K562 (cell line): ENCODE measurements at regions not wholly inside any gene's neighbourhood (a gene's known extent, or its start where the extent isn't known, plus 50 kb on each side); places are given as distances from the start of the nearest gene placed in this dataset.

Experiments used
- ATAC-seq: fragments of 200-7000 bp; cut with Tn5 transposase; 3 replicates; pipeline ENCODE4 v1.9.1; 2020; ENCODE audit warnings: moderate library complexity
- BruUV-seq: library from RNA; stranded (reverse); fragments of 400-500 nt; replicated peaks from 2 replicates; lab custom pipeline; 2021; lab: Mats Ljungman, UMichigan
- CTCF ChIA-PET: fragments of 300-600 bp; formaldehyde crosslinking; extraction: SDS; loops from one replicate; lab custom pipeline; 2021; ENCODE audit warnings: low intra/inter-chr PET ratio; lab: Yijun Ruan, JAX
- POLR2A ChIA-PET: fragments of 300-600, 350-650 bp; sonication (Branson Sonifier 250); formaldehyde crosslinking; extraction: SDS; loops from one replicate; lab custom pipeline; 2021; ENCODE audit warnings: antibody characterized with exemption, inconsistent platforms; lab: Yijun Ruan, JAX
- DNase-seq, 4 experiments: peaks; one replicate each; pipeline versions ENCODE4 v3.0.0 to v3.0.0-alpha.2; 2011 to 2018; ENCODE audit warnings: low spot score in 3 of 4, mixed read lengths in 3 of 4; ENCODE audit errors: extremely low read depth in 1 of 4
- FAIRE-seq: peaks from 2 replicates; lab custom pipeline; 2011; peaks lifted over from hg19 to GRCh38; lab: Jason Lieb, UNC
- H2AFZ ChIP-seq: 2 replicates; pipeline ENCODE4 v1.6.0; 2011; ENCODE audit warnings: low read depth, low read length, control low read depth, inconsistent platforms
- H3K27ac ChIP-seq: fragments of 200-600 bp; 3 replicates; pipeline ENCODE4 v1.8.0; 2011; ENCODE audit warnings: low read depth, mild to moderate bottlenecking, control low read depth, inconsistent platforms, low read length, moderate library complexity, mixed read lengths; ENCODE audit errors: extremely low read depth
- H3K27me3 ChIP-seq, 2 experiments: fragments of 300-600 bp in 1 of 2; 2 replicates in 1 of 2; 3 replicates in 1 of 2; pipeline versions ENCODE4 v1.6.0 to v1.8.0; 2011; ENCODE audit warnings: inconsistent platforms in 2 of 2, low read length in 2 of 2, mild to moderate bottlenecking in 1 of 2, mixed read lengths in 1 of 2, moderate library complexity in 1 of 2; ENCODE audit not compliant: control insufficient read depth in 2 of 2, insufficient read depth in 2 of 2
- H3K36me3 ChIP-seq: fragments of 300-600 bp; 3 replicates; pipeline ENCODE4 v1.8.0; 2011; ENCODE audit warnings: mild to moderate bottlenecking, low read length, inconsistent platforms; ENCODE audit not compliant: control insufficient read depth, insufficient read depth
- H3K4me1 ChIP-seq, 2 experiments: fragments of 200-600 bp in 1 of 2; replicated peaks in 1 of 2; 2 replicates in 1 of 2; 3 replicates in 1 of 2; pipeline versions ENCODE4 v1.5.1 to v1.8.0; 2011; ENCODE audit warnings: inconsistent platforms in 2 of 2, low read length in 2 of 2, mild to moderate bottlenecking in 1 of 2, mixed read lengths in 1 of 2, moderate library complexity in 1 of 2; ENCODE audit not compliant: control insufficient read depth in 2 of 2, insufficient read depth in 2 of 2
- H3K4me2 ChIP-seq: 2 replicates; pipeline ENCODE4 v1.6.1; 2011; ENCODE audit warnings: low read length, control low read depth, inconsistent platforms, mixed read lengths; ENCODE audit not compliant: insufficient read depth
- H3K4me3 ChIP-seq: fragments of 200-600 bp; sonication (generic), shearing (Covaris generic); 2 replicates; pipeline ENCODE4 v1.5.1; 2016; ENCODE audit warnings: control low read depth, inconsistent platforms
- H3K79me2 ChIP-seq: fragments of 200-600 bp; 3 replicates; pipeline ENCODE4 v1.8.0; 2011; ENCODE audit warnings: low read length, inconsistent platforms; ENCODE audit not compliant: control insufficient read depth, insufficient read depth
- H3K9ac ChIP-seq, 2 experiments: 2 replicates each; pipeline versions ENCODE4 v1.6.0 to v1.6.1; 2011; ENCODE audit warnings: low read depth in 2 of 2, low read length in 2 of 2, control low read depth in 1 of 2, inconsistent platforms in 1 of 2, mild to moderate bottlenecking in 1 of 2, mixed read lengths in 1 of 2; ENCODE audit not compliant: insufficient read depth in 1 of 2
- H3K9me1 ChIP-seq: one replicate; pipeline ENCODE4 v1.6.0; 2011; ENCODE audit warnings: inconsistent platforms, mild to moderate bottlenecking, low read length, moderate library complexity; ENCODE audit not compliant: control insufficient read depth, insufficient read depth
- H3K9me3 ChIP-seq: replicated peaks from 2 replicates; pipeline ENCODE4 v1.5.1; 2011; ENCODE audit warnings: low read depth, low read length, inconsistent platforms; ENCODE audit not compliant: control insufficient read depth, insufficient read depth
- H4K20me1 ChIP-seq: replicated peaks from 2 replicates; pipeline ENCODE4 v1.6.1; 2011; ENCODE audit warnings: low read length, inconsistent platforms, mixed read lengths; ENCODE audit not compliant: control insufficient read depth, insufficient read depth
- CBFA2T2 ChIP-seq: fragments of 450-650 bp; conservative IDR thresholded peaks from 2 replicates; pipeline ENCODE4 v1.6.1; 2017; ENCODE audit warnings: mild to moderate bottlenecking
- FOXP1 ChIP-seq: sonication (generic); formaldehyde crosslinking; IDR thresholded peaks from 2 replicates; pipeline ENCODE4 v1.8.0; 2022; ENCODE audit warnings: mild to moderate bottlenecking, missing genetic modification reagents
- HLTF ChIP-seq: fragments of 450-650 bp; IDR thresholded peaks from 2 replicates; pipeline ENCODE4 v1.6.1; 2016
- HNRNPLL ChIP-seq: fragments of 200-400 bp; formaldehyde crosslinking; IDR thresholded peaks from 2 replicates; pipeline ENCODE4 v1.6.1; 2017; ENCODE audit warnings: low read length, low read depth, mild to moderate bottlenecking; ENCODE audit not compliant: poor library complexity, severe bottlenecking
- IRF9 ChIP-seq: fragments of 450-650 bp; IDR thresholded peaks from 2 replicates; pipeline ENCODE4 v1.6.1; 2016; ENCODE audit warnings: missing biosample characterization, missing genetic modification characterization
- JUNB ChIP-seq: fragments of 450-650 bp; formaldehyde crosslinking; conservative IDR thresholded peaks from 2 replicates; pipeline ENCODE4 v1.4.0; 2020; ENCODE audit warnings: mild to moderate bottlenecking
- PKNOX1 ChIP-seq: fragments of 450-650 bp; IDR thresholded peaks from 2 replicates; pipeline ENCODE4 v1.6.1; 2016
- RBBP5 ChIP-seq: fragments of 200-600 bp; sonication (generic); IDR thresholded peaks from 2 replicates; pipeline ENCODE4 v1.6.1; 2012; ENCODE audit warnings: borderline replicate concordance, mild to moderate bottlenecking, low read length, control low read depth, inconsistent platforms; ENCODE audit not compliant: insufficient read depth, poor library complexity, severe bottlenecking
- TAF1 ChIP-seq: IDR thresholded peaks from 2 replicates; pipeline ENCODE4 v1.6.1; 2011; ENCODE audit warnings: mild to moderate bottlenecking, low read length, moderate library complexity; ENCODE audit not compliant: insufficient read depth, control insufficient read depth, severe bottlenecking; ENCODE audit errors: extremely low read depth
- TRIM28 ChIP-seq: fragments of 450-650 bp; IDR thresholded peaks from 2 replicates; pipeline ENCODE4 v1.6.1; 2017
- ZC3H4 ChIP-seq: sonication (generic); formaldehyde crosslinking; IDR thresholded peaks from 2 replicates; pipeline ENCODE4 v1.9.0; 2021; ENCODE audit warnings: missing genetic modification reagents, borderline replicate concordance
- ZNF146 ChIP-seq: IDR thresholded peaks from one replicate; pipeline ENCODE4 v1.6.1; 2018; ENCODE audit warnings: missing compliant biosample characterization; ENCODE audit not compliant: unreplicated experiment
- ZNF449 ChIP-seq: fragments of 250-450 bp; sonication (Bioruptor Pico); IDR thresholded peaks from 2 replicates; pipeline ENCODE4 v1.8.0; 2022; ENCODE audit warnings: moderate library complexity, mild to moderate bottlenecking, inconsistent platforms
- ZNF583 ChIP-seq: fragments of 250-450 bp; sonication (Bioruptor Pico); IDR thresholded peaks from 2 replicates; pipeline ENCODE4 v1.4.0; 2020
- ZSCAN32 ChIP-seq: fragments of 450-650 bp; formaldehyde crosslinking; IDR thresholded peaks from 2 replicates; pipeline ENCODE4 v1.4.0; 2020; ENCODE audit warnings: mild to moderate bottlenecking, moderate library complexity
- WGBS: fragments of 100-300 bp; shearing (Covaris generic); methylation state at CpG from one replicate; pipeline ENCODE4 v1.1.6; 2016; ENCODE audit warnings: low coverage, mixed read lengths; ENCODE audit not compliant: insufficient coverage; ENCODE audit errors: missing lambda C conversion rate; 5-methylcytosine and 5-hydroxymethylcytosine counted together
- in situ Hi-C: fragments of 300-500 bp; cut with MboI; formaldehyde crosslinking; loops from 4 replicates; pipeline ENCODE4 v1.15.0; 2018; ENCODE audit warnings: inconsistent platforms, mixed read lengths
- intact Hi-C: fragments of 100-400 bp; cut with micrococcal nuclease; formaldehyde crosslinking; loops from 2 replicates; pipeline ENCODE4 v1.14.2; 2022
- TF ChIP-seq, protein P1 (sequence below): sonication (generic); formaldehyde crosslinking; IDR thresholded peaks from 2 replicates; pipeline ENCODE4 v1.8.1; 2023; ENCODE audit warnings: missing genetic modification reagents, mild to moderate bottlenecking, borderline replicate concordance

DNA sequence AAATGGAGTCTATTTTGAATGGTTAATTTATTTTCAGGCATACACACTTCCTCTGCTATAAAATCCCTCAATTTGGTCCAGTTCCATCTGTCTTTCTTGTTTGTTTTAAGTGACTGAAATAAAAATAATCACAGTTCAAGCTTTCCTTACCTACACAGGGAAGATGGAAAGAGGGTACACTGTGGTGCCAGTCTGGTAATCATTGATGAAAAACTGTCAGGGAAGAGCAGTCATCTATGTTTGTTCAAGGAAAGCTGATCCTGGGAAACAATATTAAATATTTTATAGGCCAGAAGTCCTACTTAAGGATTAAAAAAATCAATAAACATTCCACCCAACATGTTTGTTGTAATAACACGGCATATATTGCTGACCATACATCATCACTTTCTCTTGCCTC is 115.2 kb upstream of the KCNMB2 start:
- Histone ChIP-seq H3K27ac (no peak overlapping the region), H3K9me3 (no peaks in the 10 kb centered on the region), H3K9me1 (no peaks in the 10 kb centered on the region), H3K4me2 (no peak overlapping the region), H4K20me1 (no peaks in the 10 kb centered on the region), H2AFZ (no peak overlapping the region), H3K79me2 (no peaks in the 10 kb centered on the region), H3K36me3 (no peaks in the 10 kb centered on the region)
- no peak for DNase-seq
- CTCF ChIA-PET = no interaction called here
- POLR2A ChIA-PET = no interaction called here
- TF ChIP-seq FOXP1 (CRISPR knock-in tag) = no peak
- no peak for TF ChIP-seq IRF9
- TF ChIP-seq ZC3H4 = no peak
- TF ChIP-seq ZNF583 (CRISPR knock-in tag) = no peak
- TF ChIP-seq, protein P1, sequence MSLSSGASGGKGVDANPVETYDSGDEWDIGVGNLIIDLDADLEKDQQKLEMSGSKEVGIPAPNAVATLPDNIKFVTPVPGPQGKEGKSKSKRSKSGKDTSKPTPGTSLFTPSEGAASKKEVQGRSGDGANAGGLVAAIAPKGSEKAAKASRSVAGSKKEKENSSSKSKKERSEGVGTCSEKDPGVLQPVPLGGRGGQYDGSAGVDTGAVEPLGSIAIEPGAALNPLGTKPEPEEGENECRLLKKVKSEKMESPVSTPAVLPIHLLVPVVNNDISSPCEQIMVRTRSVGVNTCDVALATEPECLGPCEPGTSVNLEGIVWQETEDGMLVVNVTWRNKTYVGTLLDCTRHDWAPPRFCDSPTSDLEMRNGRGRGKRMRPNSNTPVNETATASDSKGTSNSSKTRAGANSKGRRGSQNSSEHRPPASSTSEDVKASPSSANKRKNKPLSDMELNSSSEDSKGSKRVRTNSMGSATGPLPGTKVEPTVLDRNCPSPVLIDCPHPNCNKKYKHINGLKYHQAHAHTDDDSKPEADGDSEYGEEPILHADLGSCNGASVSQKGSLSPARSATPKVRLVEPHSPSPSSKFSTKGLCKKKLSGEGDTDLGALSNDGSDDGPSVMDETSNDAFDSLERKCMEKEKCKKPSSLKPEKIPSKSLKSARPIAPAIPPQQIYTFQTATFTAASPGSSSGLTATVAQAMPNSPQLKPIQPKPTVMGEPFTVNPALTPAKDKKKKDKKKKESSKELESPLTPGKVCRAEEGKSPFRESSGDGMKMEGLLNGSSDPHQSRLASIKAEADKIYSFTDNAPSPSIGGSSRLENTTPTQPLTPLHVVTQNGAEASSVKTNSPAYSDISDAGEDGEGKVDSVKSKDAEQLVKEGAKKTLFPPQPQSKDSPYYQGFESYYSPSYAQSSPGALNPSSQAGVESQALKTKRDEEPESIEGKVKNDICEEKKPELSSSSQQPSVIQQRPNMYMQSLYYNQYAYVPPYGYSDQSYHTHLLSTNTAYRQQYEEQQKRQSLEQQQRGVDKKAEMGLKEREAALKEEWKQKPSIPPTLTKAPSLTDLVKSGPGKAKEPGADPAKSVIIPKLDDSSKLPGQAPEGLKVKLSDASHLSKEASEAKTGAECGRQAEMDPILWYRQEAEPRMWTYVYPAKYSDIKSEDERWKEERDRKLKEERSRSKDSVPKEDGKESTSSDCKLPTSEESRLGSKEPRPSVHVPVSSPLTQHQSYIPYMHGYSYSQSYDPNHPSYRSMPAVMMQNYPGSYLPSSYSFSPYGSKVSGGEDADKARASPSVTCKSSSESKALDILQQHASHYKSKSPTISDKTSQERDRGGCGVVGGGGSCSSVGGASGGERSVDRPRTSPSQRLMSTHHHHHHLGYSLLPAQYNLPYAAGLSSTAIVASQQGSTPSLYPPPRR (CRISPR knock-in tag) = no peak
- no peak for TF ChIP-seq HNRNPLL
- TF ChIP-seq TRIM28 = no peak
- TF ChIP-seq HLTF = no peak
- no peak for TF ChIP-seq ZNF449 (CRISPR knock-in tag)
- no peak for TF ChIP-seq CBFA2T2
- TF ChIP-seq PKNOX1 = no peak
- TF ChIP-seq ZSCAN32 (CRISPR knock-in tag) = no peak
- no peak for TF ChIP-seq RBBP5
- TF ChIP-seq TAF1 = no peak
- no peak for TF ChIP-seq JUNB (CRISPR knock-in tag)
- TF ChIP-seq ZNF146 (CRISPR knock-in tag) = no peak
- TF ChIP-seq, all 486 proteins: peak for 0
- BruUV-seq = no TSS peak
- in situ Hi-C loops (no loop called here), intact Hi-C loops (no loop called here)
- Histone ChIP-seq H3K9ac (no peak overlapping the region), H3K4me1 (no peaks in the 10 kb centered on the region), H3K27me3 (no peaks in the 10 kb centered on the region; a peak in 1 of 5 replicates), H3K4me3 (no peak overlapping the region)
- ATAC-seq (no peak), FAIRE-seq (no peak)
- 9% methylated on average over 1 of the region's 1 CpG for WGBS
